Ovary (tissue), 7 donors: ENCODE measurements at regions not wholly inside any gene's neighbourhood (a gene's known extent, or its start where the extent isn't known, plus 50 kb on each side); places are given as distances from the start of the nearest gene placed in this dataset.

Experiments
- DNase-seq, 5 donors: peaks; one replicate each; pipeline ENCODE4 v3.0.0-alpha.2; 2019 to 2020
- H3K27ac ChIP-seq, 2 donors: fragments of 200-600 bp; one replicate each; pipeline versions ENCODE4 v1.5.1 to v1.8.0; 2019 to 2022
- H3K27me3 ChIP-seq: fragments of 200-600 bp; one replicate; pipeline ENCODE4 v1.8.0; 2022
- H3K36me3 ChIP-seq: fragments of 200-600 bp; sonication (generic); one replicate; pipeline ENCODE4 v1.5.1; 2019
- H3K4me1 ChIP-seq: one replicate; pipeline ENCODE4 v1.8.1; 2013; ENCODE audit warnings: mild to moderate bottlenecking, moderate library complexity; ENCODE audit not compliant: insufficient read depth
- H3K4me3 ChIP-seq: fragments of 200-600 bp; sonication (generic); one replicate; pipeline ENCODE4 v1.5.1; 2017
- H3K9me3 ChIP-seq, 2 donors: fragments of 200-600 bp in 1 of 2; sonication (generic) in 1 of 2; one replicate each; pipeline versions ENCODE4 v1.5.1 to v1.8.1; 2013 to 2019; ENCODE audit warnings: mild to moderate bottlenecking in 1 of 2, moderate library complexity in 1 of 2
- EP300 ChIP-seq: sonication (generic); formaldehyde crosslinking; IDR thresholded peaks from one replicate; pipeline ENCODE4 v1.6.1; 2017; ENCODE audit warnings: antibody characterized with exemption
- POLR2A ChIP-seq: fragments of 450-650 bp; IDR thresholded peaks from one replicate; pipeline ENCODE4 v1.6.1; 2017; ENCODE audit warnings: antibody characterized with exemption, mild to moderate bottlenecking, moderate library complexity
- WGBS, 3 donors: extraction: QIAGEN DNeasy Blood & Tissue Kit in 1 of 3; methylation state at CpG; one replicate each; pipeline versions ENCODE4 v1.1.5 to v1.1.7; 2013 to 2017; 5-methylcytosine and 5-hydroxymethylcytosine counted together
- intact Hi-C, 4 donors: fragments of 100-400 bp; cut with DNase I; formaldehyde crosslinking; loops; one replicate each; pipeline versions ENCODE4 v1.11.0 to v1.15.1; 2022 to 2023
- TF ChIP-seq, protein P1 (sequence below), 3 donors: fragments of 450-650 bp in 2 of 3; fragments of 200-600 bp in 1 of 3; IDR thresholded peaks; one replicate each; pipeline versions ENCODE4 v1.5.1 to v1.8.0; 2016 to 2022; ENCODE audit warnings: antibody characterized with exemption in 3 of 3, mild to moderate bottlenecking in 1 of 3
- donor health status: DM: no; HTN: no; CAD: no; lungs with moderate emphysema.
- donor health status: DM: no; HTN: no; CAD: no.
- donor health status: Bipolar disorder and iron deficiency.
- donor health status: DM: no; HTN: no; CAD: no.
- donor health status: DM: yes; HTN: yes; CAD: no.

DNA sequence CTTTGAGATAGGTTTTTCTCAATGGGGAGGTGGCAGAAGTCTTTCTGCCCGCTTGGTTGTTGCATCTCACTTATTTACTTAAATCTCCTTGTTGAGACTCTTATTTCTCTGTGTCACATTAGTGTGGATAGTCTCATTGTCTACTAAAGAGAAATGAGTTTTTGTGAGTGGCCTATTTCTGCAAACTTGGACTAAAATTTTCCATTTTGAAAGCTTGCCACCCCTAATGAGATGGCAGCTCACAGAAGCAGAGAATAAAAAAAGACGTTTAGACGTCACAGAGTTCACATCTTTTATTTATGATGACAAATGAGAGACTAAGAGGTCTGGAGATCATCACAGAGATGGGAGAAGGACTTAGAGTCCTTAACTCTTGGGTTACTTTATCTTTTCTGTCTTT, 262.7 kb upstream of the PHYHIPL start:
- H3K4me3 ChIP-seq = no peak overlapping the region

DNA sequence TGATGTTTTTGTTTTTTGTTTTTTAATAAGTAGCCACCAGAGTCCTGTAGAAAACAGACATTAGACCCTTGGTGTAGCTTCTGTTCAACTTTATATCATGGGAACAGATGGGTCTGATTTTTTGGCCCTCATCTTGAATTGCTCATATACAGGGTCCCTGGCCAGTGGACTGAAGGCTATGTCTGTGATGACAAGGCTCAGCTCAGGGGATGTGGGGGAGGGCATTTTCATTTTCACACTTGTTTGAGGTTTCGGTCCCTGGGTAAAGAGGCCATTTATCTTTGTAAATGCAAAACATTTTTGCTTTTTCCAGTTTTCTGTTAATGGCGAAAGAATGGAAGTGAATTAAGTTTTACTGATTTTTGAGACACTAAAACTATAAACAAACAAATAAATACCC, 257.6 kb upstream of the PHYHIPL start:
- intact Hi-C loops = no loop called here
- no peak overlapping the region for H3K27ac ChIP-seq
- TF ChIP-seq EP300 (no peak), POLR2A (no peak)
- TF ChIP-seq, protein P1, sequence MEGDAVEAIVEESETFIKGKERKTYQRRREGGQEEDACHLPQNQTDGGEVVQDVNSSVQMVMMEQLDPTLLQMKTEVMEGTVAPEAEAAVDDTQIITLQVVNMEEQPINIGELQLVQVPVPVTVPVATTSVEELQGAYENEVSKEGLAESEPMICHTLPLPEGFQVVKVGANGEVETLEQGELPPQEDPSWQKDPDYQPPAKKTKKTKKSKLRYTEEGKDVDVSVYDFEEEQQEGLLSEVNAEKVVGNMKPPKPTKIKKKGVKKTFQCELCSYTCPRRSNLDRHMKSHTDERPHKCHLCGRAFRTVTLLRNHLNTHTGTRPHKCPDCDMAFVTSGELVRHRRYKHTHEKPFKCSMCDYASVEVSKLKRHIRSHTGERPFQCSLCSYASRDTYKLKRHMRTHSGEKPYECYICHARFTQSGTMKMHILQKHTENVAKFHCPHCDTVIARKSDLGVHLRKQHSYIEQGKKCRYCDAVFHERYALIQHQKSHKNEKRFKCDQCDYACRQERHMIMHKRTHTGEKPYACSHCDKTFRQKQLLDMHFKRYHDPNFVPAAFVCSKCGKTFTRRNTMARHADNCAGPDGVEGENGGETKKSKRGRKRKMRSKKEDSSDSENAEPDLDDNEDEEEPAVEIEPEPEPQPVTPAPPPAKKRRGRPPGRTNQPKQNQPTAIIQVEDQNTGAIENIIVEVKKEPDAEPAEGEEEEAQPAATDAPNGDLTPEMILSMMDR (IDR thresholded peaks at IDR 0.05) = no peak
- H3K4me3 ChIP-seq = no peak overlapping the region
- no peaks in the 10 kb centered on the region for H3K9me3 ChIP-seq
- no peaks in the 10 kb centered on the region for H3K36me3 ChIP-seq
- H3K4me1 ChIP-seq = peaks cover 10% of the 10 kb centered on the region
- no peak for DNase-seq
- WGBS, 3 donors = 93 to 95% (median 93%) methylated on average over 2 of the region's 2 CpGs
- no peaks in the 10 kb centered on the region for H3K27me3 ChIP-seq

More for the DNA sequence above, 262.7 kb upstream of the PHYHIPL start:
- intact Hi-C loops = no loop called here
- DNase-seq = no peak
- TF ChIP-seq EP300 = no peak
- TF ChIP-seq POLR2A = no peak
- TF ChIP-seq, protein P1 (IDR thresholded peaks at IDR 0.05) = no peak
- Histone ChIP-seq H3K27ac (no peak overlapping the region), H3K36me3 (no peaks in the 10 kb centered on the region), H3K4me1 (no peaks in the 10 kb centered on the region), H3K9me3 (no peaks in the 10 kb centered on the region), H3K27me3 (no peaks in the 10 kb centered on the region)
- WGBS, 3 donors = 55 to 63% (median 60%) methylated on average over 3 of the region's 3 CpGs

- H3K9me3 ChIP-seq = no peaks in the 10 kb centered on the region
- intact Hi-C loops = no loop called here
- no peak for TF ChIP-seq EP300
- TF ChIP-seq, protein P1 (IDR thresholded peaks at IDR 0.05) = no peak
- TF ChIP-seq POLR2A = no peak
- H3K4me3 ChIP-seq = no peak overlapping the region
- no peaks in the 10 kb centered on the region for H3K27me3 ChIP-seq
- no peaks in the 10 kb centered on the region for H3K36me3 ChIP-seq
- H3K4me1 ChIP-seq = peaks cover 10% of the 10 kb centered on the region
- H3K27ac ChIP-seq = peak overlapping the region in 1 of 2 donors; percentile 37
- DNase-seq = no peak
- WGBS, 3 donors = 16 to 17% (median 17%) methylated on average over 3 of the region's 3 CpGs
Observed at GRCh38 chr10:58919927-58920654, 256.4 kb upstream of the PHYHIPL start.

DNA sequence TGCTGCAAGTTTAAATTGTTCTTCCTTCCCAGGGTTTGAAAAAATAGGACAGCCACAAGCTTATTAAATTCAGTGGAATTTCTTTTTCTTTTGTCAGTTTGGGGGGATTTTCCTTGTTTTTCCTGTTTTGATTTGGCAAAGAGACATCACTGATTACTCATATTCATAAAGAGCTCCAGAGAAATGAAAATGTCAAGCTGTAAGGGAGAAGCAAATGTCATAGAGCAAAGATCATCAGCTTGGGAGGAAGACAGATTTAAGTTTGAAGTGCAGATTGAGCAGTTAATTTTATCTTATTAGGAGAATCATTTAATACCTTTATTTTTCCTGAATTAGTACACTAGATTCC, 255.8 kb upstream of the PHYHIPL start:
- Histone ChIP-seq H3K4me1 (peaks cover 10% of the 10 kb centered on the region), H3K36me3 (no peaks in the 10 kb centered on the region), H3K27ac (peak overlapping the region in 1 of 2 donors; percentile 37), H3K4me3 (no peak overlapping the region), H3K27me3 (no peaks in the 10 kb centered on the region), H3K9me3 (no peaks in the 10 kb centered on the region)
- no peak for DNase-seq
- intact Hi-C loops = no loop called here
- TF ChIP-seq, protein P1 (IDR thresholded peaks at IDR 0.05) = no peak
- TF ChIP-seq EP300 = no peak
- TF ChIP-seq POLR2A = no peak
